Forelimb muscle (tissue), 1 donor: ENCODE measurements at regions not wholly inside any gene's neighbourhood (a gene's known extent, or its start where the extent isn't known, plus 50 kb on each side); places are given as distances from the start of the nearest gene placed in this dataset.
A peak's percentile ranks its signal among the peaks of the same experiment; 100 is the strongest.

Experiments used
- DNase-seq: peaks from one replicate; pipeline ENCODE4 v3.0.0-alpha.2; 2013; ENCODE audit warnings: low read depth

- DNase-seq, result no peak
These were observed 169.3 kb upstream of the LRRN1 start for GRCh38 chr3:3629911-3630310.

GRCh38 chr3:3628676-3629328 is 170.4 kb upstream of the LRRN1 start:
- DNase-seq, result no peak

GRCh38 chr3:3627114-3627513 is 172.1 kb upstream of the LRRN1 start:
- DNase-seq, result no peak

- DNase-seq, result no peak
These were observed 173.5 kb upstream of the LRRN1 start for GRCh38 chr3:3625544-3626271.

GRCh38 chr3:3619815-3620214 is 179.4 kb upstream of the LRRN1 start:
- no peak for DNase-seq

GRCh38 chr3:3618623-3619022 is 180.6 kb upstream of the LRRN1 start:
- no peak for DNase-seq

- DNase-seq, result no peak
These were observed 183.7 kb upstream of the LRRN1 start for GRCh38 chr3:3615533-3615932.

GRCh38 chr3:3610581-3611298 is 188.5 kb upstream of the LRRN1 start:
- DNase-seq, result no peak

- no peak for DNase-seq
These were observed 192.9 kb upstream of the LRRN1 start for GRCh38 chr3:3606321-3606720.

GRCh38 chr3:3605226-3605625 is 194.0 kb upstream of the LRRN1 start:
- DNase-seq, result no peak

- no peak for DNase-seq
These were observed 195.9 kb upstream of the LRRN1 start for GRCh38 chr3:3603351-3603750.

GRCh38 chr3:3600665-3601340 is 198.4 kb upstream of the LRRN1 start:
- no peak for DNase-seq

- DNase-seq, result peak; percentile 22
These were observed 200.2 kb upstream of the LRRN1 start for GRCh38 chr3:3599016-3599415.

GRCh38 chr3:3594986-3595385 is 204.2 kb upstream of the LRRN1 start:
- no peak for DNase-seq

- no peak for DNase-seq
These were observed 209.5 kb upstream of the LRRN1 start for GRCh38 chr3:3589715-3590130.

GRCh38 chr3:3587647-3587972 is 211.6 kb upstream of the LRRN1 start:
- DNase-seq, result no peak

- DNase-seq, result peak; percentile 46
These were observed 212.2 kb upstream of the LRRN1 start for GRCh38 chr3:3586843-3587646.

- no peak for DNase-seq
These were observed 212.9 kb upstream of the LRRN1 start for GRCh38 chr3:3586336-3586735.

- no peak for DNase-seq
These were observed 219.6 kb upstream of the LRRN1 start for GRCh38 chr3:3579658-3580057.

GRCh38 chr3:3578718-3579117 is 220.5 kb upstream of the LRRN1 start:
- DNase-seq, result no peak

GRCh38 chr3:3577823-3578222 is 221.4 kb upstream of the LRRN1 start:
- no peak for DNase-seq

- no peak for DNase-seq
These were observed 225.9 kb upstream of the LRRN1 start for GRCh38 chr3:3573341-3573740.
